ENCODE measurements at regions not wholly inside any gene's neighbourhood (a gene's known extent, or its start where the extent isn't known, plus 50 kb on each side); places are given as distances from the start of the nearest gene placed in this dataset.

- Histone ChIP-seq H2BK120ac (ENCODE audit: low read depth, low read length) (no peak overlapping the region), H3K4ac (ENCODE audit: low read depth in 1 of 2, low read length in 2 of 2) (no peak overlapping the region), H3K9ac (ENCODE audit: low read length) (no peak overlapping the region), H2AK5ac (ENCODE audit: low read length, severe bottlenecking) (no peak overlapping the region), H4K8ac (ENCODE audit: low read length) (no peak overlapping the region), H3K4me3 (ENCODE audit: insufficient read depth in 1 of 2, low read depth in 1 of 2, low read length in 2 of 2) (no peak overlapping the region), H3K27ac (ENCODE audit: low read length, poor library complexity, severe bottlenecking) (no peak overlapping the region), H3K27me3 (ENCODE audit: control insufficient read depth in 1 of 2, insufficient read depth in 1 of 2, low read length in 2 of 2) (no peaks in the 10 kb centered on the region), H2BK15ac (ENCODE audit: low read depth, poor library complexity, severe bottlenecking) (no peak overlapping the region), H3K14ac (ENCODE audit: low read length in 2 of 2) (no peak overlapping the region), H2AFZ (ENCODE audit: low read depth, low read length) (no peak overlapping the region), H2BK12ac (ENCODE audit: low read length in 2 of 2) (no peak overlapping the region), H3K36me3 (ENCODE audit: control insufficient read depth in 1 of 2, insufficient read depth in 2 of 2, low read depth in 1 of 2, low read length in 2 of 2) (no peaks in the 10 kb centered on the region), H3K4me1 (ENCODE audit: control insufficient read depth, insufficient read depth, low read depth, low read length) (no peaks in the 10 kb centered on the region), H4K91ac (ENCODE audit: low read length) (no peak overlapping the region), H3K4me2 (ENCODE audit: low read length, poor library complexity, severe bottlenecking) (no peak overlapping the region), H2BK5ac (ENCODE audit: low read depth, low read length, poor library complexity, severe bottlenecking) (no peak overlapping the region), H3K23ac (ENCODE audit: low read length in 2 of 2) (no peak overlapping the region), H3K9me3 (ENCODE audit: control insufficient read depth, low read length) (no peaks in the 10 kb centered on the region), H3K18ac (ENCODE audit: low read depth in 1 of 2, low read length in 2 of 2) (no peak overlapping the region), H3K79me1 (replicated peaks; ENCODE audit: low read length, poor library complexity, severe bottlenecking) (no peaks in the 10 kb centered on the region)
- DNase-seq = no peak
- 36% methylated on average over 1 of the region's 2 CpGs for WGBS
Observed at GRCh38 chr1:163813251-163813650, 491.5 kb downstream of the NUF2 start.

DNA sequence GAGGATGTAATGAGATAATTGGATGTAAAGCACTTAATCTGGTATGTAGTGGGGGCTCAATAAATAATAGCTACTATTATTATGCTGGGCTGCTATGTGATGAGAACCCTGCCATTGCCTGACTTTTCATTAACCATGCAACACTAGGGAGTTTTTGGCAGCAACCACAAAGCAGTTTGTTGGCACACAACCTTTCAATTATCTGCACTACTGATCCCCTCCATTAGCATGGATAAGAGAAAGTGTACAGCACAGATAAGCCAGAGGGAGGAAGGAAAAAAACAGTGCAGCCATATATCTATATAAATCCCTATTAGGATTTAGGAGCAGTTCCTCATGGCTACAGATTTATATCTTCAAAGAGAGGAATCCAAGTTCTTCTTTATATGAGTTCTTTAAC is 498.5 kb downstream of the NUF2 start:
- Histone ChIP-seq H3K36me3 (ENCODE audit: control insufficient read depth in 1 of 2, insufficient read depth in 2 of 2, low read depth in 1 of 2, low read length in 2 of 2) (no peaks in the 10 kb centered on the region), H2AK5ac (ENCODE audit: low read length, severe bottlenecking) (no peak overlapping the region), H3K4ac (ENCODE audit: low read depth in 1 of 2, low read length in 2 of 2) (no peak overlapping the region), H2AFZ (ENCODE audit: low read depth, low read length) (no peak overlapping the region), H3K18ac (ENCODE audit: low read depth in 1 of 2, low read length in 2 of 2) (no peak overlapping the region), H4K8ac (ENCODE audit: low read length) (no peak overlapping the region), H3K23ac (ENCODE audit: low read length in 2 of 2) (no peak overlapping the region), H2BK5ac (ENCODE audit: low read depth, low read length, poor library complexity, severe bottlenecking) (no peak overlapping the region), H3K27me3 (ENCODE audit: control insufficient read depth in 1 of 2, insufficient read depth in 1 of 2, low read length in 2 of 2) (no peaks in the 10 kb centered on the region), H3K4me3 (ENCODE audit: insufficient read depth in 1 of 2, low read depth in 1 of 2, low read length in 2 of 2) (no peak overlapping the region), H2BK12ac (ENCODE audit: low read length in 2 of 2) (no peak overlapping the region), H2BK120ac (ENCODE audit: low read depth, low read length) (no peak overlapping the region), H3K9me3 (ENCODE audit: control insufficient read depth, low read length) (no peaks in the 10 kb centered on the region), H3K14ac (ENCODE audit: low read length in 2 of 2) (no peak overlapping the region), H3K4me1 (ENCODE audit: control insufficient read depth, insufficient read depth, low read depth, low read length) (no peaks in the 10 kb centered on the region), H4K91ac (ENCODE audit: low read length) (no peak overlapping the region), H3K9ac (ENCODE audit: low read length) (no peak overlapping the region), H3K27ac (ENCODE audit: low read length, poor library complexity, severe bottlenecking) (no peak overlapping the region), H3K79me1 (replicated peaks; ENCODE audit: low read length, poor library complexity, severe bottlenecking) (no peaks in the 10 kb centered on the region), H3K4me2 (ENCODE audit: low read length, poor library complexity, severe bottlenecking) (no peak overlapping the region), H2BK15ac (ENCODE audit: low read depth, poor library complexity, severe bottlenecking) (no peak overlapping the region)
- DNase-seq = no peak

DNA sequence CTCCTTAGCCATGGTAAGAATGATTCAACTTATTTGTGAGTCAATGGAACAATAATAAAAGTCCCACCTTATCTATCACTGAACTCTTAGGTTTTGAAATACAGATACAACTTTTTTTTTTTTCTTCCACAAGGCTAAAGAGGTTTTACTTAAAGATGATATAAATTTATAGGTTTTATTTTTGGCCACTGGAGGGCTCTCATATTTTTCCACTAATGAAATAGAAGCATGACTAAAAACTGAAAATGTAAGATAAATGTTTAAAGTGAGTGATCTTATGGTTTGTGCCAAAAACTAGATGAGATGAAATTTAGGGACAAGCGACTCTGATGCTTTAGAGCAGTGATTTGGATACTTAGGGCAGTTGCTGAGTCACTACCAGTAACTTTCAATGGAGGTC is 499.0 kb downstream of the NUF2 start:
- H3K4me1 ChIP-seq (ENCODE audit: control insufficient read depth, insufficient read depth, low read depth, low read length) = no peaks in the 10 kb centered on the region
- no peak overlapping the region for H2BK5ac ChIP-seq (ENCODE audit: low read depth, low read length, poor library complexity, severe bottlenecking)
- no peak overlapping the region for H3K23ac ChIP-seq (ENCODE audit: low read length in 2 of 2)
- H3K4me2 ChIP-seq (ENCODE audit: low read length, poor library complexity, severe bottlenecking) = no peak overlapping the region
- no peak overlapping the region for H3K4ac ChIP-seq (ENCODE audit: low read depth in 1 of 2, low read length in 2 of 2)
- no peak overlapping the region for H3K27ac ChIP-seq (ENCODE audit: low read length, poor library complexity, severe bottlenecking)
- DNase-seq = no peak
- H3K14ac ChIP-seq (ENCODE audit: low read length in 2 of 2) = no peak overlapping the region
- H3K18ac ChIP-seq (ENCODE audit: low read depth in 1 of 2, low read length in 2 of 2) = no peak overlapping the region
- H4K91ac ChIP-seq (ENCODE audit: low read length) = no peak overlapping the region
- no peak overlapping the region for H2BK15ac ChIP-seq (ENCODE audit: low read depth, poor library complexity, severe bottlenecking)
- H3K36me3 ChIP-seq (ENCODE audit: control insufficient read depth in 1 of 2, insufficient read depth in 2 of 2, low read depth in 1 of 2, low read length in 2 of 2) = no peaks in the 10 kb centered on the region
- H3K79me1 ChIP-seq (replicated peaks; ENCODE audit: low read length, poor library complexity, severe bottlenecking) = no peaks in the 10 kb centered on the region
- no peak overlapping the region for H4K8ac ChIP-seq (ENCODE audit: low read length)
- no peak overlapping the region for H3K4me3 ChIP-seq (ENCODE audit: insufficient read depth in 1 of 2, low read depth in 1 of 2, low read length in 2 of 2)
- H2BK120ac ChIP-seq (ENCODE audit: low read depth, low read length) = no peak overlapping the region
- H2AFZ ChIP-seq (ENCODE audit: low read depth, low read length) = no peak overlapping the region
- no peaks in the 10 kb centered on the region for H3K27me3 ChIP-seq (ENCODE audit: control insufficient read depth in 1 of 2, insufficient read depth in 1 of 2, low read length in 2 of 2)
- no peak overlapping the region for H2BK12ac ChIP-seq (ENCODE audit: low read length in 2 of 2)
- no peaks in the 10 kb centered on the region for H3K9me3 ChIP-seq (ENCODE audit: control insufficient read depth, low read length)
- H2AK5ac ChIP-seq (ENCODE audit: low read length, severe bottlenecking) = no peak overlapping the region
- whole genome bisulfite sequencing = 92% methylated on average over 1 of the region's 1 CpG
- no peak overlapping the region for H3K9ac ChIP-seq (ENCODE audit: low read length)

- H2BK5ac ChIP-seq (ENCODE audit: low read depth, low read length, poor library complexity, severe bottlenecking) = no peak overlapping the region
- H3K36me3 ChIP-seq (ENCODE audit: control insufficient read depth in 1 of 2, insufficient read depth in 2 of 2, low read depth in 1 of 2, low read length in 2 of 2) = no peaks in the 10 kb centered on the region
- no peak overlapping the region for H2BK120ac ChIP-seq (ENCODE audit: low read depth, low read length)
- H3K18ac ChIP-seq (ENCODE audit: low read depth in 1 of 2, low read length in 2 of 2) = no peak overlapping the region
- H3K4me2 ChIP-seq (ENCODE audit: low read length, poor library complexity, severe bottlenecking) = no peak overlapping the region
- no peaks in the 10 kb centered on the region for H3K4me1 ChIP-seq (ENCODE audit: control insufficient read depth, insufficient read depth, low read depth, low read length)
- H2BK12ac ChIP-seq (ENCODE audit: low read length in 2 of 2) = no peak overlapping the region
- H3K9me3 ChIP-seq (ENCODE audit: control insufficient read depth, low read length) = no peaks in the 10 kb centered on the region
- H3K27ac ChIP-seq (ENCODE audit: low read length, poor library complexity, severe bottlenecking) = no peak overlapping the region
- H3K9ac ChIP-seq (ENCODE audit: low read length) = no peak overlapping the region
- no peak overlapping the region for H2BK15ac ChIP-seq (ENCODE audit: low read depth, poor library complexity, severe bottlenecking)
- H3K14ac ChIP-seq (ENCODE audit: low read length in 2 of 2) = no peak overlapping the region
- H3K27me3 ChIP-seq (ENCODE audit: control insufficient read depth in 1 of 2, insufficient read depth in 1 of 2, low read length in 2 of 2) = no peaks in the 10 kb centered on the region
- H3K4ac ChIP-seq (ENCODE audit: low read depth in 1 of 2, low read length in 2 of 2) = peak overlapping the region in 1 of 2 experiments; percentile 51
- no peak overlapping the region for H4K91ac ChIP-seq (ENCODE audit: low read length)
- no peak overlapping the region for H3K4me3 ChIP-seq (ENCODE audit: insufficient read depth in 1 of 2, low read depth in 1 of 2, low read length in 2 of 2)
- H2AFZ ChIP-seq (ENCODE audit: low read depth, low read length) = no peak overlapping the region
- H3K23ac ChIP-seq (ENCODE audit: low read length in 2 of 2) = no peak overlapping the region
- no peak overlapping the region for H4K8ac ChIP-seq (ENCODE audit: low read length)
- H2AK5ac ChIP-seq (ENCODE audit: low read length, severe bottlenecking) = no peak overlapping the region
- no peak for DNase-seq
- H3K79me1 ChIP-seq (replicated peaks; ENCODE audit: low read length, poor library complexity, severe bottlenecking) = no peaks in the 10 kb centered on the region
Observed at GRCh38 chr1:163821679-163822078, 499.9 kb downstream of the NUF2 start.

Measured in mesenchymal stem cell (in vitro differentiated cells and primary cell).